GM19035 (cell line): ENCODE measurements at regions not wholly inside any gene's neighbourhood (a gene's known extent, or its start where the extent isn't known, plus 50 kb on each side); places are given as distances from the start of the nearest gene placed in this dataset.

ENCODE experiments used
- ATAC-seq: cut with Tn5 transposase; IDR thresholded peaks from one replicate; pipeline ENCODE4 v1.9.1; 2021; ENCODE audit not compliant: unreplicated experiment

- ATAC-seq = no peak
These were observed 94.6 kb upstream of the SKOR2 start for GRCh38 chr18:47346016-47346415.

GRCh38 chr18:47345291-47345690, 93.8 kb upstream of the SKOR2 start:
- ATAC-seq = no peak

- ATAC-seq = no peak
These were observed 91.8 kb upstream of the SKOR2 start for GRCh38 chr18:47343291-47343690.

GRCh38 chr18:47342566-47342965, 91.1 kb upstream of the SKOR2 start:
- ATAC-seq = no peak

GRCh38 chr18:47341678-47342077, 90.2 kb upstream of the SKOR2 start:
- ATAC-seq = no peak

DNA sequence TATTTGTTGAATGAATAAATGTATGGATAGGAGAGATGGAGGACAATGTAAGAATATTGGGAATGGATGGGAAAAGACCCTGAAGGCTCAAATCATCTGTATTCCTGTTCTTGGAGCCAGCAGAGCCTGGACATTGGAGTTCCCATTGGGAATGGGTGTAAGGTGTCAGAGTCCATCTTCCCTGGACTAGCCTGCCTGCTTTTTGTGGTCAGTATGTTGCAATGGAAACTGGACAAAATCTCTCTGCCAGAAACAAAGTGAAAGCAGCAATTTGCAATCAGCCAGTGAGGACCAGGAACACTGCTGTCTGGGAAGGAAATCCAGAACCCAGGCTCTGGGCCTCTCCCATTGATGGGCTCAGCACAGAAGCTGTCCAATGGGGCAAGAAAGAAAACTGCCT, 83.5 kb upstream of the SKOR2 start:
- ATAC-seq = no peak

GRCh38 chr18:47333926-47334635, 82.6 kb upstream of the SKOR2 start:
- ATAC-seq = no peak

DNA sequence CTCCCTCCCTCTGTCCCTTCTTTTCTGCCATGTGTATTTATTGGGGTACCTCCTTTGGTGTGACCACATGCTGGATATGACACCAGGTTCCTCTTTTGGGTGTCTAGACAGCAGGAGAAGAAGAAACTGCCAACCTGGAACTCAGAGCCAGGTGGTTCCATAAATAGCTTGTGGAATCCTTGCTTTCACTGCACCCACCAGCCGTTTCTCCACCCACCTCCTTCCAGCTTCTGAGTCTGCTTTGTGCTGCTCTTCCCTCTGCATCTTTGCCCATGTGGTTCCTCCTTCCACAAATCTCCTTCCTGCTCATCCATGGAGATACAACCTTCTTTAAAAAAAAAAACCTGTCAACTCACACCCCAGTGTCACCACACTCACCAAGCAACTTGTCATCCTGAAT, 80.2 kb upstream of the SKOR2 start:
- ATAC-seq = no peak

DNA sequence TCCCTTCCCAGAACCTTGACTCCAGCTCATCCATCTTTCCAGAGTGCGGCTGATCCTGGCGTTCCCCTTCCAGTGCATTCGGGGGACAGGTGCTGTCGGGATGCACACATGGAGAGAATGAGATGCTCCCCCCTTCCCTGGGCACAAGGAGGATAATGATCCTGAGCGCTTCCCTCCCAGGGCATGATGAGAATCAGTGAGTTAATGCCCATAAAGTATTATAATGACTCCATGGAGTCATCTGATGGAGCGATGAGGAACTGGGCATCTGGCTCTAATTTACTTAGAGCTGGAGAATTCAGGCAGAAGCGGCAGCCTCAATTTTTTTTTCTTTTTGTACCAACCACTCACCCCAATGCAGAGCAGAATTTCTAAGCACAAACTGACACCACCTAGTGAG, 79.6 kb upstream of the SKOR2 start:
- no peak for ATAC-seq

GRCh38 chr18:47323158-47323557, 71.7 kb upstream of the SKOR2 start:
- ATAC-seq = no peak

DNA sequence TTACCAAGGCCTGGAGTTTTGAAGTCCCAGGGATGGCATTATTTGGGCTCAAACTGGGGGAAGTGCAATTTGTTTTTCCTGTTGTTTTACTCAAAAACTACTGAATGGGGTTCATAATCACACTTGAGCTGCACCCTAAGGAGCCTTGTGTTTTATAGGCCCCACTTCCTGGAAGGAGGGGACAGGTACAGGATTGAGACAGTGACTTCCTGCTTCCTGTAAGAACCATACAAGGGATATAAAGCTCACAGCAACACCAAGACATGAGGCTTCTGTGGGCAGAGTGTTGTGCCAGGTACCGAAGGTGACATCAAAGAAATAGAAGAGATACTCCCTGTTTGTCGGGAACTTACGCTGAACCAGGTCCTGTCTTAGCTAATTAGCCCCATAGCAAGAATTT, 70.4 kb upstream of the SKOR2 start:
- ATAC-seq = no peak

GRCh38 chr18:47317824-47318508, 66.5 kb upstream of the SKOR2 start:
- no peak for ATAC-seq

GRCh38 chr18:47316924-47317323, 65.5 kb upstream of the SKOR2 start:
- ATAC-seq = no peak

- ATAC-seq = no peak
These were observed 62.4 kb upstream of the SKOR2 start for GRCh38 chr18:47313901-47314300.

DNA sequence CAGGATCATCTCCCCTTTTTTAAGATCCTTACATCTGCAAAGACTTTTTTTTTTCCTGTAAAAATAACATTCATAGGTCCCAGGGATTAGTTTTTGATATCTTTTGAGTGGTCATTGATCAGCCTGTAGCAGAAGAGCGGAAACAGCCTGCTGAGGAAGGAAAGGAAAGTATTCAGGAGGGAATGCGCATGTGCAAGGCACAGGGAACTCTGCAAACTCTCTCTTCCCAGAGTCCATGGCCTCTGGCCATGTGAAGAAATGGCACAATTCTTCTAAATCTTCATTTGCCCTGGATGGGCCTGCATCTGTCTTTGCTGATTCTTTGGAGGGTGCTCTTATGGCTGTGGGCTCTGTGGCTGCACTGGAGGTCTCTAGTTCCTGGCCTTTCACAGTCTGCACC, 60.1 kb upstream of the SKOR2 start:
- ATAC-seq = no peak
